ENCODE measurements at regions not wholly inside any gene's neighbourhood (a gene's known extent, or its start where the extent isn't known, plus 50 kb on each side); places are given as distances from the start of the nearest gene placed in this dataset.

DNA sequence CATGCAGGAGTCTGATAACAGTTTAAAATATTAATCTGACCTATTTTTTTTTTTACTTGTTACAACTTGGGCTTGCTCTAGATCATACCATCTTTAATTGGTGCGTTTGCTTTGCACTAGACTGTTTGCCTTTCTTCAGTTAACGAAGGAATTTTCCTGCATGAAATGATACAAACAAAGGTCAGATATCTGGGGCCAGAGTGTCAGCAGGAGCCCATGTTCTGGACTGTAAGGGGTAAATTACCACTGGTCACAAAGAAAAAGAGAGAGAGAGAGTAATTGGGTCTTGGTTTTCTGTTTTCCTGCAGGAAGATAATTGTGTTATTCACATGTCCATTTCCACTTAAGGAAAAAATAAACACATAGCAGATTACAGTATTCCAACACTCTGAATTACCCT lies 399.4 kb upstream of the MARCKS start:
- TF ChIP-seq EZH2 (IDR thresholded peaks at IDR 0.05) (no peak), POLR2AphosphoS5 (IDR thresholded peaks at IDR 0.05; ENCODE audit: borderline replicate concordance, low read depth, low read length) (no peak)

Measured in SK-N-MC (cell line).